H1 (cell line): ENCODE measurements at regions not wholly inside any gene's neighbourhood (a gene's known extent, or its start where the extent isn't known, plus 50 kb on each side); places are given as distances from the start of the nearest gene placed in this dataset.
A peak's percentile ranks its signal among the peaks of the same experiment; 100 is the strongest.

ENCODE experiments used
- CTCF ChIA-PET: fragments of 300-600 bp; sonication (Branson Sonifier 250); formaldehyde crosslinking; loops from one replicate; lab custom pipeline; 2021; ENCODE audit not compliant: partially characterized antibody; lab: Charles Lee
- POLR2A ChIA-PET: fragments of 300-600 bp; sonication (Branson Sonifier 250); formaldehyde crosslinking; loops from one replicate; lab custom pipeline; 2021; ENCODE audit warnings: inconsistent platforms; ENCODE audit not compliant: partially characterized antibody; lab: Charles Lee
- DNase-seq, 2 experiments: peaks; one replicate each; pipeline versions ENCODE4 v3.0.0 to v3.0.0-alpha.2; 2010 to 2022; ENCODE audit warnings: low spot score in 2 of 2, low read depth in 1 of 2, mixed read lengths in 1 of 2
- FAIRE-seq: peaks from 2 replicates; lab custom pipeline; 2011; peaks lifted over from hg19 to GRCh38; lab: Jason Lieb, UNC
- H2AFZ ChIP-seq: 2 replicates; pipeline ENCODE4 v1.8.1; 2012; ENCODE audit warnings: low read length, inconsistent platforms
- H2AK5ac ChIP-seq: 2 replicates; pipeline ENCODE4 v1.6.1; 2013; ENCODE audit warnings: low read depth, low read length
- H2BK120ac ChIP-seq: replicated peaks from 2 replicates; pipeline ENCODE3; 2013; ENCODE audit warnings: low read depth, low read length, inconsistent platforms
- H2BK12ac ChIP-seq: 2 replicates; pipeline ENCODE4 v1.6.1; 2013; ENCODE audit warnings: low read depth, low read length
- H2BK15ac ChIP-seq: 2 replicates; pipeline ENCODE4 v1.6.1; 2013; ENCODE audit warnings: low read length
- H2BK20ac ChIP-seq: 2 replicates; pipeline ENCODE4 v1.6.1; 2013; ENCODE audit warnings: low read length
- H2BK5ac ChIP-seq: 2 replicates; pipeline ENCODE4 v1.6.1; 2013; ENCODE audit warnings: low read depth, low read length
- H3K14ac ChIP-seq: 2 replicates; pipeline ENCODE4 v1.6.1; 2013; ENCODE audit warnings: inconsistent platforms; ENCODE audit not compliant: insufficient read length
- H3K18ac ChIP-seq: 2 replicates; pipeline ENCODE4 v1.6.1; 2013; ENCODE audit warnings: low read length; ENCODE audit errors: extremely low read depth
- H3K23ac ChIP-seq: 2 replicates; pipeline ENCODE4 v1.6.1; 2013; ENCODE audit warnings: inconsistent platforms; ENCODE audit not compliant: insufficient read length
- H3K23me2 ChIP-seq: 2 replicates; pipeline ENCODE4 v1.6.1; 2013; ENCODE audit warnings: low read depth, low read length
- H3K27ac ChIP-seq: 2 replicates; pipeline ENCODE4 v1.6.1; 2011; ENCODE audit warnings: low read depth, low read length, inconsistent platforms
- H3K27me3 ChIP-seq, 4 experiments: replicated peaks in 1 of 4; 1 replicate in 1 of 4; 2 replicates in 3 of 4; pipeline versions ENCODE4 v1.6.1 to v1.8.1; 2011 to 2013; ENCODE audit warnings: low read length in 3 of 4, mild to moderate bottlenecking in 3 of 4, inconsistent platforms in 2 of 4, mixed read lengths in 2 of 4, moderate library complexity in 1 of 4; ENCODE audit not compliant: control insufficient read depth in 3 of 4, insufficient read depth in 3 of 4; ENCODE audit errors: extremely low read depth in 1 of 4
- H3K36me3 ChIP-seq, 4 experiments: 2 replicates each; pipeline versions ENCODE4 v1.6.1 to v1.8.1; 2011 to 2013; ENCODE audit warnings: mild to moderate bottlenecking in 4 of 4, low read length in 3 of 4, moderate library complexity in 2 of 4, control low read depth in 1 of 4, inconsistent platforms in 1 of 4; ENCODE audit not compliant: insufficient read depth in 4 of 4, control insufficient read depth in 2 of 4
- H3K4ac ChIP-seq: replicated peaks from 2 replicates; pipeline ENCODE3; 2013; ENCODE audit warnings: low read length, low read depth, mixed read lengths, inconsistent platforms; ENCODE audit not compliant: insufficient read length
- H3K4me1 ChIP-seq, 4 experiments: replicated peaks in 1 of 4; 1 replicate in 1 of 4; 2 replicates in 3 of 4; pipeline versions ENCODE4 v1.6.1 to v1.8.1; 2011 to 2013; ENCODE audit warnings: low read length in 3 of 4, inconsistent platforms in 2 of 4, mixed read lengths in 1 of 4; ENCODE audit not compliant: insufficient read depth in 4 of 4, control insufficient read depth in 3 of 4
- H3K4me2 ChIP-seq, 2 experiments: 2 replicates each; pipeline versions ENCODE4 v1.6.1 to v1.8.1; 2011 to 2013; ENCODE audit warnings: low read depth in 2 of 2, low read length in 2 of 2, control low read depth in 1 of 2, inconsistent platforms in 1 of 2, mild to moderate bottlenecking in 1 of 2; ENCODE audit not compliant: insufficient read depth in 1 of 2
- H3K4me3 ChIP-seq, 4 experiments: fragments of 200-600, 300-600 bp in 1 of 4; sonication (generic), shearing (Covaris generic), sonication (Bioruptor Twin) in 1 of 4; 2 replicates each; pipeline versions ENCODE4 v1.5.1 to v1.8.1; 2011 to 2016; ENCODE audit warnings: low read length in 4 of 4, low read depth in 3 of 4, control low read depth in 2 of 4, inconsistent platforms in 2 of 4, mild to moderate bottlenecking in 2 of 4, mixed read lengths in 1 of 4, moderate library complexity in 1 of 4; ENCODE audit not compliant: insufficient read depth in 2 of 4; ENCODE audit errors: extremely low read depth in 1 of 4
- H3K56ac ChIP-seq: replicated peaks from 2 replicates; pipeline ENCODE3; 2013; ENCODE audit warnings: low read depth, mild to moderate bottlenecking, mixed read lengths, low read length, inconsistent platforms; ENCODE audit not compliant: insufficient read length
- H3K79me1 ChIP-seq: 2 replicates; pipeline ENCODE4 v1.6.1; 2013; ENCODE audit warnings: low read depth, low read length, control low read depth
- H3K79me2 ChIP-seq, 2 experiments: 2 replicates each; pipeline versions ENCODE4 v1.6.1 to v1.8.1; 2012 to 2013; ENCODE audit warnings: low read length in 2 of 2, mild to moderate bottlenecking in 2 of 2, inconsistent platforms in 1 of 2; ENCODE audit not compliant: insufficient read depth in 2 of 2, control insufficient read depth in 1 of 2
- H3K9ac ChIP-seq, 4 experiments: replicated peaks in 1 of 4; 1 replicate in 1 of 4; 2 replicates in 3 of 4; pipeline versions ENCODE4 v1.6.1 to v1.8.1; 2011 to 2013; ENCODE audit warnings: low read depth in 3 of 4, low read length in 3 of 4, control low read depth in 2 of 4, mild to moderate bottlenecking in 2 of 4, moderate library complexity in 2 of 4, inconsistent platforms in 1 of 4; ENCODE audit errors: extremely low read depth in 1 of 4
- H3K9me3 ChIP-seq, 2 experiments: 2 replicates each; pipeline versions ENCODE4 v1.6.1 to v1.8.1; 2012 to 2013; ENCODE audit warnings: mild to moderate bottlenecking in 2 of 2, moderate library complexity in 2 of 2, control low read depth in 1 of 2, inconsistent platforms in 1 of 2, low read depth in 1 of 2, low read length in 1 of 2, mixed read lengths in 1 of 2; ENCODE audit not compliant: insufficient read depth in 2 of 2
- H4K20me1 ChIP-seq, 2 experiments: replicated peaks in 1 of 2; 2 replicates each; pipeline versions ENCODE3 to v1.8.1; 2011 to 2013; ENCODE audit warnings: inconsistent platforms in 2 of 2, low read length in 2 of 2, mild to moderate bottlenecking in 1 of 2; ENCODE audit not compliant: insufficient read depth in 2 of 2, control insufficient read depth in 1 of 2
- H4K5ac ChIP-seq: 2 replicates; pipeline ENCODE4 v1.6.1; 2013; ENCODE audit warnings: low read length, low read depth, mixed read lengths, inconsistent platforms; ENCODE audit not compliant: insufficient read length
- H4K8ac ChIP-seq: 2 replicates; pipeline ENCODE4 v1.8.0; 2013; ENCODE audit warnings: mild to moderate bottlenecking, moderate library complexity, low read length, inconsistent platforms; ENCODE audit not compliant: insufficient read depth; ENCODE audit errors: extremely low read depth
- H4K91ac ChIP-seq: replicated peaks from 2 replicates; pipeline ENCODE3; 2013; ENCODE audit warnings: low read length, mixed read lengths, inconsistent platforms; ENCODE audit not compliant: insufficient read length
- CTCF ChIP-seq, 3 experiments: IDR thresholded peaks; 1 replicate in 2 of 3; 2 replicates in 1 of 3; pipeline versions ENCODE4 v1.5.1 to v1.6.1; 2011; ENCODE audit warnings: low read length in 3 of 3, mild to moderate bottlenecking in 3 of 3, inconsistent platforms in 2 of 3, low read depth in 1 of 3, moderate library complexity in 1 of 3; ENCODE audit not compliant: insufficient read depth in 1 of 3; ENCODE audit errors: control extremely low read depth in 1 of 3
- GABPA ChIP-seq: IDR thresholded peaks from 2 replicates; pipeline ENCODE4 v1.6.1; 2011; ENCODE audit warnings: mild to moderate bottlenecking, low read length, moderate library complexity, borderline replicate concordance; ENCODE audit not compliant: insufficient read depth
- RAD21 ChIP-seq, 2 experiments: IDR thresholded peaks in 1 of 2; conservative IDR thresholded peaks in 1 of 2; 2 replicates each; pipeline ENCODE4 v1.6.1; 2011; ENCODE audit warnings: low read depth in 2 of 2, low read length in 2 of 2, improper control_type of control experiment in 1 of 2, inconsistent platforms in 1 of 2, mild to moderate bottlenecking in 1 of 2, moderate library complexity in 1 of 2
- YY1 ChIP-seq: IDR thresholded peaks from 2 replicates; pipeline ENCODE4 v1.6.1; 2011; ENCODE audit warnings: low read depth, mild to moderate bottlenecking, low read length
- WGBS, 2 experiments: shearing (Covaris generic) in 1 of 2; methylation state at CpG; one replicate each; pipeline versions ENCODE4 v1.1.6 to v1.1.7; 2013 to 2015; ENCODE audit warnings: low lambda C conversion rate in 2 of 2, mixed read lengths in 2 of 2, inconsistent platforms in 1 of 2, low coverage in 1 of 2, missing lambda C conversion rate in 1 of 2; ENCODE audit not compliant: insufficient replicate concordance in 2 of 2, insufficient coverage in 1 of 2, insufficient read length in 1 of 2; ENCODE audit errors: extremely low coverage in 1 of 2, missing lambda C conversion rate in 1 of 2; 5-methylcytosine and 5-hydroxymethylcytosine counted together

- Histone ChIP-seq H3K36me3 (no peaks in the 10 kb centered on the region), H3K4ac (no peak overlapping the region), H2AFZ (no peak overlapping the region), H3K56ac (no peak overlapping the region), H3K18ac (no peak overlapping the region), H3K4me3 (no peak overlapping the region), H4K5ac (no peak overlapping the region), H3K9ac (no peak overlapping the region), H2BK12ac (no peak overlapping the region), H2BK20ac (no peak overlapping the region), H3K23me2 (no peaks in the 10 kb centered on the region), H2BK120ac (no peak overlapping the region), H3K9me3 (no peaks in the 10 kb centered on the region), H4K20me1 (no peaks in the 10 kb centered on the region), H3K14ac (no peak overlapping the region), H2BK5ac (no peak overlapping the region), H2BK15ac (no peak overlapping the region), H3K4me1 (no peaks in the 10 kb centered on the region), H3K79me1 (no peaks in the 10 kb centered on the region), H4K91ac (no peak overlapping the region), H4K8ac (no peak overlapping the region), H3K27me3 (no peaks in the 10 kb centered on the region), H3K23ac (no peak overlapping the region), H3K27ac (no peak overlapping the region), H3K4me2 (no peak overlapping the region), H3K79me2 (no peaks in the 10 kb centered on the region), H2AK5ac (no peak overlapping the region)
- DNase-seq (peak in 1 of 2 experiments; percentile 59), FAIRE-seq (peak; percentile 93)
- POLR2A ChIA-PET: interaction anchor here (0.9 to 1.0 kb wide), 2 partner anchors 13 to 287 kb away, joined by 3 read pairs; no protein-coding TSS in a partner anchor
- WGBS, 2 experiments: 51% methylated on average over 6 of the region's 6 CpGs; no CpG with 5 or more reads in 1 of the 2 experiments
- TF ChIP-seq GABPA (no peak), RAD21 (IDR thresholded peaks at IDR 0.05 in 1 of 2, conservative IDR thresholded peaks at IDR 0.05 in 1 of 2; ENCODE audit: low read depth in 2 of 2, low read length in 2 of 2) (peak; percentile 77 to 83), CTCF (IDR thresholded peaks at IDR 0.05; ENCODE audit: control extremely low read depth in 1 of 3, insufficient read depth in 1 of 3, low read depth in 1 of 3, low read length in 3 of 3) (peak in 2 of 3 experiments; percentile 74 to 92; a peak in 3 of 4 replicates), YY1 (0 out of 2 replicates have a peak, but pooled peaks have one; percentile 24)
- CTCF ChIA-PET: interaction anchor here (0.6 to 27.2 kb wide), 59 partner anchors 9 to 1123 kb away, joined by 3 to 368 read pairs (median 4); partner anchors contain the start of gene HAO2
These were observed 93.1 kb upstream of the HAO2 start for GRCh38 chr1:119275145-119276134.
